A549 (cell line): ENCODE measurements at regions not wholly inside any gene's neighbourhood (a gene's known extent, or its start where the extent isn't known, plus 50 kb on each side); places are given as distances from the start of the nearest gene placed in this dataset.

Experiments used
- ATAC-seq, 2 experiments: fragments of 200-7000 bp in 1 of 2; fragments of >200 bp in 1 of 2; cut with Nextera tagmentation in 1 of 2; cut with Tn5 transposase in 1 of 2; 3 replicates each; pipeline versions ENCODE4 v1.8.0 to v1.9.1; 2018 to 2020; ENCODE audit warnings: mild to moderate bottlenecking in 1 of 2, moderate library complexity in 1 of 2
- CTCF ChIA-PET: fragments of 300-600 bp; sonication (Branson Sonifier 250); formaldehyde crosslinking; extraction: SDS; loops from one replicate; lab custom pipeline; 2021; ENCODE audit warnings: antibody characterized with exemption, inconsistent platforms; lab: Yijun Ruan, JAX
- POLR2A ChIA-PET: fragments of 350-600 bp; formaldehyde crosslinking; extraction: SDS; loops from one replicate; lab custom pipeline; 2021; ENCODE audit warnings: antibody characterized with exemption, inconsistent platforms; lab: Yijun Ruan, JAX
- DNase-seq, 2 experiments: peaks; one replicate each; pipeline versions ENCODE4 v3.0.0 to v3.0.0-alpha.2; 2011 to 2016; ENCODE audit warnings: low read depth in 1 of 2, low spot score in 1 of 2
- FAIRE-seq: peaks from 2 replicates; lab custom pipeline; 2011; peaks lifted over from hg19 to GRCh38; lab: Jason Lieb, UNC
- H3K27ac ChIP-seq, 2 experiments: fragments of >200 bp; sonication (Bioruptor Twin); formaldehyde crosslinking; 3 replicates each; pipeline ENCODE4 v1.5.1; 2016 to 2017
- H3K4me1 ChIP-seq: fragments of >200 bp; sonication (Bioruptor Twin); formaldehyde crosslinking; 3 replicates; pipeline ENCODE4 v1.6.1; 2016
- H3K4me2 ChIP-seq: fragments of >200 bp; sonication (Bioruptor Twin); formaldehyde crosslinking; 3 replicates; pipeline ENCODE4 v1.6.1; 2016
- H3K4me3 ChIP-seq: fragments of >200 bp; sonication (Bioruptor Twin); formaldehyde crosslinking; 3 replicates; pipeline ENCODE4 v1.5.1; 2016
- H3K9me3 ChIP-seq: fragments of >200 bp; sonication (Bioruptor Twin); formaldehyde crosslinking; 3 replicates; pipeline ENCODE4 v1.6.1; 2016
- CEBPB ChIP-seq, 2 experiments: fragments of >200 bp in 1 of 2; sonication (Bioruptor Twin) in 1 of 2; formaldehyde crosslinking in 1 of 2; IDR thresholded peaks; 2 replicates each; pipeline ENCODE4 v1.6.1; 2012 to 2016
- CHD4 ChIP-seq: fragments of 200-600 bp; sonication (generic); IDR thresholded peaks from 2 replicates; pipeline ENCODE4 v1.6.1; 2016; ENCODE audit warnings: antibody characterized with exemption, mild to moderate bottlenecking, borderline replicate concordance
- FOSB ChIP-seq: fragments of 250-450 bp; sonication (Bioruptor Pico); IDR thresholded peaks from 2 replicates; pipeline ENCODE4 v1.5.0; 2020; ENCODE audit warnings: mild to moderate bottlenecking, moderate library complexity
- HEYL ChIP-seq: fragments of 250-450 bp; sonication (Bioruptor Pico); IDR thresholded peaks from 2 replicates; pipeline ENCODE4 v1.8.0; 2021; ENCODE audit warnings: mild to moderate bottlenecking, moderate library complexity
- JUNB ChIP-seq: fragments of >200 bp; sonication (Bioruptor Twin); formaldehyde crosslinking; IDR thresholded peaks from 2 replicates; pipeline ENCODE4 v1.6.1; 2016
- KDM1A ChIP-seq: fragments of 200-600 bp; sonication (generic); IDR thresholded peaks from 2 replicates; pipeline ENCODE4 v1.6.1; 2016; ENCODE audit warnings: low read depth, mild to moderate bottlenecking
- MAFK ChIP-seq: fragments of 450-650 bp; IDR thresholded peaks from 2 replicates; pipeline ENCODE4 v1.6.1; 2014; ENCODE audit not compliant: partially characterized antibody
- RFX5 ChIP-seq: fragments of 450-650 bp; IDR thresholded peaks from 2 replicates; pipeline ENCODE4 v1.7.1; 2014; ENCODE audit warnings: antibody characterized with exemption, mild to moderate bottlenecking, moderate library complexity
- SMC3 ChIP-seq: fragments of >200 bp; sonication (Bioruptor Twin); formaldehyde crosslinking; IDR thresholded peaks from 3 replicates; pipeline ENCODE4 v1.6.1; 2018; ENCODE audit warnings: inconsistent platforms
- SREBF2 ChIP-seq: fragments of 450-650 bp; IDR thresholded peaks from 2 replicates; pipeline ENCODE4 v1.6.1; 2014; ENCODE audit warnings: mild to moderate bottlenecking, moderate library complexity
- TP53 ChIP-seq: fragments of 250-450 bp; sonication (Bioruptor Pico); IDR thresholded peaks from 2 replicates; pipeline ENCODE4 v1.5.0; 2021; ENCODE audit warnings: mild to moderate bottlenecking, moderate library complexity
- ZC3H11A ChIP-seq: fragments of 450-650 bp; IDR thresholded peaks from 2 replicates; pipeline ENCODE4 v1.6.1; 2014; ENCODE audit warnings: antibody characterized with exemption, mild to moderate bottlenecking
- WGBS: methylation state at CpG from one replicate; pipeline ENCODE4 v1.1.6; 2017; ENCODE audit errors: missing lambda C conversion rate; 5-methylcytosine and 5-hydroxymethylcytosine counted together
- TF ChIP-seq, protein P1 (sequence below): fragments of >200 bp; sonication (Bioruptor Twin); formaldehyde crosslinking; IDR thresholded peaks from 3 replicates; pipeline ENCODE4 v1.6.1; 2016
- TF ChIP-seq, protein P2 (sequence below): fragments of 200-600 bp; sonication (generic); IDR thresholded peaks from 2 replicates; pipeline ENCODE4 v1.6.1; 2016; ENCODE audit warnings: antibody characterized with exemption, mild to moderate bottlenecking, moderate library complexity
- TF ChIP-seq, protein P3 (sequence below): fragments of 150-350 bp; IDR thresholded peaks from 2 replicates; pipeline ENCODE4 v1.6.1; 2014; ENCODE audit warnings: low read depth, mild to moderate bottlenecking, low read length

DNA sequence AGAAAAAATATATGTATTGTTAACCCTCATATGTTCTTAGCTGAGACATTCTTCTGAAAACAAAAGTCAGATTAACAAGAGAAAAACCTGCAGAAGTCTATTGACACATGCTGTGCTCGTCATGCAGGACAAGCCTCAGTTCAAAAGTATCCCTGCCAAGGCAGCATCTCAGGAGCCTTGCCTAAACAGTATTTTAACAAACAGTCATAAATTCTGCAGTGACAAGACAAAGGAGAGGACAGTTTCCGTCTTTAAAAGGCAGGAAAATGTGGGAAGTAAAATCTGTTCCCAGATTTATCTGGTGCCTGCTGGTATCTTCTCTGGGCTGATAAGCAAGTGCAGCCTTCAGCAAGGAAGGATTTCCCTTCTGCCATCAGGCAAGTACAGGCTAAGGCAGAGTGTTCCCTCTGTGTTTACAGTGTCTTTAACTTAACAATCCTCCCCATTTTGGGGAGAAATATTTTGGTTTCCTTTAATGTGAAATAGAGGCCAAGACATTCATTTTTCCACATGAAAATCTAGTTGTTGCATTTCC lies 480.2 kb upstream of the CCDC196 start:
- H3K4me2 ChIP-seq: no peak overlapping the region
- no peak overlapping the region for H3K4me3 ChIP-seq
- TF ChIP-seq TP53 (CRISPR knock-in tag) (no peak), HEYL (CRISPR knock-in tag) (no peak), CHD4 (no peak)
- TF ChIP-seq, protein P1, sequence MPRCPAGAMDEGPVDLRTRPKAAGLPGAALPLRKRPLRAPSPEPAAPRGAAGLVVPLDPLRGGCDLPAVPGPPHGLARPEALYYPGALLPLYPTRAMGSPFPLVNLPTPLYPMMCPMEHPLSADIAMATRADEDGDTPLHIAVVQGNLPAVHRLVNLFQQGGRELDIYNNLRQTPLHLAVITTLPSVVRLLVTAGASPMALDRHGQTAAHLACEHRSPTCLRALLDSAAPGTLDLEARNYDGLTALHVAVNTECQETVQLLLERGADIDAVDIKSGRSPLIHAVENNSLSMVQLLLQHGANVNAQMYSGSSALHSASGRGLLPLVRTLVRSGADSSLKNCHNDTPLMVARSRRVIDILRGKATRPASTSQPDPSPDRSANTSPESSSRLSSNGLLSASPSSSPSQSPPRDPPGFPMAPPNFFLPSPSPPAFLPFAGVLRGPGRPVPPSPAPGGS: no peak
- TF ChIP-seq, protein P2, sequence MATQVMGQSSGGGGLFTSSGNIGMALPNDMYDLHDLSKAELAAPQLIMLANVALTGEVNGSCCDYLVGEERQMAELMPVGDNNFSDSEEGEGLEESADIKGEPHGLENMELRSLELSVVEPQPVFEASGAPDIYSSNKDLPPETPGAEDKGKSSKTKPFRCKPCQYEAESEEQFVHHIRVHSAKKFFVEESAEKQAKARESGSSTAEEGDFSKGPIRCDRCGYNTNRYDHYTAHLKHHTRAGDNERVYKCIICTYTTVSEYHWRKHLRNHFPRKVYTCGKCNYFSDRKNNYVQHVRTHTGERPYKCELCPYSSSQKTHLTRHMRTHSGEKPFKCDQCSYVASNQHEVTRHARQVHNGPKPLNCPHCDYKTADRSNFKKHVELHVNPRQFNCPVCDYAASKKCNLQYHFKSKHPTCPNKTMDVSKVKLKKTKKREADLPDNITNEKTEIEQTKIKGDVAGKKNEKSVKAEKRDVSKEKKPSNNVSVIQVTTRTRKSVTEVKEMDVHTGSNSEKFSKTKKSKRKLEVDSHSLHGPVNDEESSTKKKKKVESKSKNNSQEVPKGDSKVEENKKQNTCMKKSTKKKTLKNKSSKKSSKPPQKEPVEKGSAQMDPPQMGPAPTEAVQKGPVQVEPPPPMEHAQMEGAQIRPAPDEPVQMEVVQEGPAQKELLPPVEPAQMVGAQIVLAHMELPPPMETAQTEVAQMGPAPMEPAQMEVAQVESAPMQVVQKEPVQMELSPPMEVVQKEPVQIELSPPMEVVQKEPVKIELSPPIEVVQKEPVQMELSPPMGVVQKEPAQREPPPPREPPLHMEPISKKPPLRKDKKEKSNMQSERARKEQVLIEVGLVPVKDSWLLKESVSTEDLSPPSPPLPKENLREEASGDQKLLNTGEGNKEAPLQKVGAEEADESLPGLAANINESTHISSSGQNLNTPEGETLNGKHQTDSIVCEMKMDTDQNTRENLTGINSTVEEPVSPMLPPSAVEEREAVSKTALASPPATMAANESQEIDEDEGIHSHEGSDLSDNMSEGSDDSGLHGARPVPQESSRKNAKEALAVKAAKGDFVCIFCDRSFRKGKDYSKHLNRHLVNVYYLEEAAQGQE: no peak
- TF ChIP-seq, protein P3, sequence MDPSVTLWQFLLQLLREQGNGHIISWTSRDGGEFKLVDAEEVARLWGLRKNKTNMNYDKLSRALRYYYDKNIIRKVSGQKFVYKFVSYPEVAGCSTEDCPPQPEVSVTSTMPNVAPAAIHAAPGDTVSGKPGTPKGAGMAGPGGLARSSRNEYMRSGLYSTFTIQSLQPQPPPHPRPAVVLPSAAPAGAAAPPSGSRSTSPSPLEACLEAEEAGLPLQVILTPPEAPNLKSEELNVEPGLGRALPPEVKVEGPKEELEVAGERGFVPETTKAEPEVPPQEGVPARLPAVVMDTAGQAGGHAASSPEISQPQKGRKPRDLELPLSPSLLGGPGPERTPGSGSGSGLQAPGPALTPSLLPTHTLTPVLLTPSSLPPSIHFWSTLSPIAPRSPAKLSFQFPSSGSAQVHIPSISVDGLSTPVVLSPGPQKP: no peak
- ATAC-seq: no peak
- no peak for DNase-seq
- ChIA-PET POLR2A (no interaction called here), CTCF (no interaction called here)
- no peak for FAIRE-seq
- no peaks in the 10 kb centered on the region for H3K9me3 ChIP-seq
- H3K27ac ChIP-seq: no peak overlapping the region
- 2% methylated on average over 2 of the region's 2 CpGs for WGBS
- no peaks in the 10 kb centered on the region for H3K4me1 ChIP-seq

DNA sequence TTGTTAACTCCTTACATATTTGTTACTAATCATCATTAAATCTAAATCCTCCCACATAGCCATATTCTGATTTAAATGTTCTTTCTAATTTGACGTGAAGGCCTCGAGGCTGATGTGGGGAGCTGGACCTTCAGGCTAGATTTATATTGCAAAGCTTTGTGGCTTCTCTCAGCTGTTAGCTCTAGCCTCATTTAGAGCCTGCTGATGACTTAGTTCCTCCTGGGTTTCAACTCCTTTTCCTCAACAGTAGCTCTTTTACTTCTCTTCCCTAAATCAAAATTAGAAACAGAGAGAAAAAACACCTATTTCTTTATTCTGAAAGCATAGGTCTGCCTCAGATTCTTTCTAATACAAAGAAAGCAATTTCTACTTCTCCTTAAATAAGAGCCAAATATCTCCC lies 477.5 kb upstream of the CCDC196 start:
- no peak overlapping the region for H3K4me3 ChIP-seq
- 56% methylated on average over 2 of the region's 2 CpGs for WGBS

DNA sequence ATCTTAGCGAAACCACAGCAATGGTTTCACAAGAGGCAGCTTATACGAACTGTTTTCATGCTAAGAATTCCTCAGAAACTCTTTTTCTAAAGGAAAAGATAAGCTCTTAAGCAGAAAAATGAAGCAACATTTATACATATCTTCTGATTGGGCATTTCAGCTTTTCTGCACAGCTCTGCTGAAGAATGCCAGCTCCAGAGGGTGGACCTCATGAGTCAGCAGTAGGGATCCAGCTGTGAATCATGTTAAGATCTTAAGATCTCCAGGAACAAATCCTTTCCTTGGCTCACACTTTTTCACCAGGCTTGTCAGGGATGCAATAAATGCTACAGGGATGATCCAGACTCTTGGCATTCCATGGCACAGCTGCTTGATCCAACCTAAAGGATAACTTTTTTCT lies 477.1 kb upstream of the CCDC196 start:
- ATAC-seq (peak; percentile 59 to 69; a peak in 5 of 6 replicates), DNase-seq (peak; percentile 7 to 48)
- no peak overlapping the region for H3K4me3 ChIP-seq
- no peak overlapping the region for H3K27ac ChIP-seq
- no peaks in the 10 kb centered on the region for H3K4me1 ChIP-seq
- WGBS: 26% methylated on average over 2 of the region's 2 CpGs
- ChIA-PET CTCF (interaction anchor here (1.0 to 2.3 kb wide), 3 partner anchors 10 to 845 kb away, joined by 3 to 5 read pairs (median 3); no protein-coding TSS in a partner anchor), POLR2A (no interaction called here)
- no peaks in the 10 kb centered on the region for H3K9me3 ChIP-seq
- TF ChIP-seq ZC3H11A (no peak), MAFK (peak; percentile 43)
- TF ChIP-seq, all 56 proteins: peak for 1
- no peak overlapping the region for H3K4me2 ChIP-seq
- no peak for FAIRE-seq

More for the DNA sequence above, 477.5 kb upstream of the CCDC196 start:
- no peak overlapping the region for H3K27ac ChIP-seq
- DNase-seq: no peak
- TF ChIP-seq RFX5 (no peak), CEBPB (IDR thresholded peaks at IDR 0.05) (no peak), ZC3H11A (no peak), SMC3 (no peak), MAFK (no peak), KDM1A (no peak)
- TF ChIP-seq, all 56 proteins: peak for 0
- Histone ChIP-seq H3K4me1 (no peaks in the 10 kb centered on the region), H3K9me3 (no peaks in the 10 kb centered on the region), H3K4me2 (no peak overlapping the region)
- FAIRE-seq: no peak
- no peak for ATAC-seq
- ChIA-PET POLR2A (no interaction called here), CTCF (interaction anchor here (1.0 to 2.3 kb wide), 3 partner anchors 10 to 844 kb away, joined by 3 to 5 read pairs (median 3); no protein-coding TSS in a partner anchor)

DNA sequence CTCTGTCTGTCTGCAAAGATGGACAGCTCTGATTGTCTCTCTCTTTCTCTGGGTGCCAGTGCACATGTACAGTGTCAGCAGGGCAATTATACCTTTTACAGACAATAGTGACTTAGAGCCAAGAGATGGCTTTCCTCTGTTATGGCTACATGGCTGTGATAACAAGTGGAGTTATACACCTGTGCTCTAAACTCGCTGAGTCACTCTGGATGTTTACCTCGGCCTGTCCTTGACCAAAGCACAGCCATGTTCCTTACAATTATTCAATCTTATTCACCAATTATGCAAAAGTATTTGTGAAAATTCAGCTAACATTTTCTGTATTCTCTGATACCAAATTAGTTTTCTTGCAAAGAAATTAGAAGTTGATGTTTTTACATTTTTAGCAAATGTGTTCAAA lies 475.5 kb upstream of the CCDC196 start:
- Histone ChIP-seq H3K27ac (no peak overlapping the region), H3K4me3 (no peak overlapping the region), H3K4me2 (no peak overlapping the region), H3K9me3 (no peaks in the 10 kb centered on the region), H3K4me1 (no peaks in the 10 kb centered on the region)
- POLR2A ChIA-PET: no interaction called here
- WGBS: 30% methylated on average over 2 of the region's 2 CpGs
- DNase-seq: no peak
- no peak for ATAC-seq
- no peak for FAIRE-seq
- TF ChIP-seq SREBF2 (no peak), FOSB (CRISPR knock-in tag) (no peak), JUNB (no peak)
- CTCF ChIA-PET: interaction anchor here (0.7 kb wide), 1 partner anchor 49 kb away, joined by 3 read pairs; no protein-coding TSS in a partner anchor
